H9 (cell line): ENCODE measurements at regions not wholly inside any gene's neighbourhood (a gene's known extent, or its start where the extent isn't known, plus 50 kb on each side); places are given as distances from the start of the nearest gene placed in this dataset.

Experiments used
- DNase-seq: peaks from one replicate; pipeline ENCODE4 v3.0.0-alpha.2; 2017
- H2AFZ ChIP-seq: one replicate; pipeline ENCODE4 v1.6.1; 2013; ENCODE audit warnings: mild to moderate bottlenecking, low read length, control low read depth, moderate library complexity
- H2AK5ac ChIP-seq: 2 replicates; pipeline ENCODE4 v1.6.1; 2013; ENCODE audit warnings: low read length, control low read depth, mixed read lengths; ENCODE audit not compliant: insufficient read length
- H2BK120ac ChIP-seq: one replicate; pipeline ENCODE4 v1.6.1; 2013; ENCODE audit warnings: low read depth, mild to moderate bottlenecking, low read length, control low read depth, inconsistent platforms; ENCODE audit not compliant: poor library complexity, severe bottlenecking
- H2BK12ac ChIP-seq: 2 replicates; pipeline ENCODE4 v1.6.1; 2013; ENCODE audit warnings: low read length, control low read depth, mixed read lengths, low read depth; ENCODE audit not compliant: insufficient read length
- H2BK15ac ChIP-seq: 2 replicates; pipeline ENCODE4 v1.6.1; 2013; ENCODE audit warnings: low read depth, low read length, control low read depth
- H2BK20ac ChIP-seq: one replicate; pipeline ENCODE4 v1.6.1; 2013; ENCODE audit warnings: low read depth, mild to moderate bottlenecking, low read length, control low read depth, inconsistent platforms; ENCODE audit not compliant: poor library complexity, severe bottlenecking
- H2BK5ac ChIP-seq: 2 replicates; pipeline ENCODE4 v1.6.1; 2013; ENCODE audit warnings: low read length, control low read depth, mixed read lengths; ENCODE audit not compliant: insufficient read length
- H3K14ac ChIP-seq: 2 replicates; pipeline ENCODE4 v1.6.1; 2013; ENCODE audit warnings: low read length, control low read depth; ENCODE audit not compliant: insufficient read depth
- H3K18ac ChIP-seq: 2 replicates; pipeline ENCODE4 v1.6.1; 2013; ENCODE audit warnings: low read depth, mild to moderate bottlenecking, mixed read lengths, low read length, control low read depth; ENCODE audit not compliant: insufficient read length
- H3K23ac ChIP-seq: 2 replicates; pipeline ENCODE4 v1.6.1; 2013; ENCODE audit warnings: low read length, control low read depth, mixed read lengths, low read depth; ENCODE audit not compliant: insufficient read length
- H3K23me2 ChIP-seq: 2 replicates; pipeline ENCODE4 v1.6.1; 2013; ENCODE audit warnings: low read depth, mild to moderate bottlenecking, mixed read lengths, low read length, control low read depth; ENCODE audit not compliant: insufficient read length, poor library complexity, severe bottlenecking
- H3K27ac ChIP-seq: 2 replicates; pipeline ENCODE4 v1.5.1; 2013; ENCODE audit warnings: low read length, control low read depth, mixed read lengths, low read depth; ENCODE audit not compliant: insufficient read length
- H3K27me3 ChIP-seq: 2 replicates; pipeline ENCODE4 v1.6.1; 2013; ENCODE audit warnings: low read length, control low read depth, inconsistent platforms; ENCODE audit not compliant: insufficient read depth
- H3K4ac ChIP-seq: 2 replicates; pipeline ENCODE4 v1.6.1; 2013; ENCODE audit warnings: low read depth, mild to moderate bottlenecking, control low read depth, inconsistent platforms, low read length, moderate library complexity
- H3K4me1 ChIP-seq: 2 replicates; pipeline ENCODE4 v1.6.1; 2013; ENCODE audit warnings: low read length, control low read depth, inconsistent platforms; ENCODE audit not compliant: insufficient read depth
- H3K4me2 ChIP-seq: 2 replicates; pipeline ENCODE4 v1.6.1; 2013; ENCODE audit warnings: low read length, control low read depth, mixed read lengths; ENCODE audit not compliant: insufficient read length, insufficient read depth
- H3K56ac ChIP-seq: 2 replicates; pipeline ENCODE4 v1.6.1; 2013; ENCODE audit warnings: low read depth, mild to moderate bottlenecking, mixed read lengths, low read length, control low read depth; ENCODE audit not compliant: insufficient read length
- H3K79me1 ChIP-seq: 2 replicates; pipeline ENCODE4 v1.6.1; 2013; ENCODE audit warnings: low read depth, mild to moderate bottlenecking, moderate library complexity, low read length, control low read depth, inconsistent platforms; ENCODE audit not compliant: insufficient read depth, poor library complexity, severe bottlenecking
- H3K79me2 ChIP-seq: 2 replicates; pipeline ENCODE4 v1.6.1; 2013; ENCODE audit warnings: low read length, control low read depth, inconsistent platforms; ENCODE audit not compliant: insufficient read depth
- H3K9ac ChIP-seq: 2 replicates; pipeline ENCODE4 v1.6.1; 2013; ENCODE audit warnings: low read length, control low read depth, mixed read lengths; ENCODE audit not compliant: insufficient read length; ENCODE audit errors: extremely low read depth
- H3K9me3 ChIP-seq: one replicate; pipeline ENCODE4 v1.6.1; 2013; ENCODE audit warnings: low read depth, low read length, inconsistent platforms; ENCODE audit not compliant: control insufficient read depth
- H3T11ph ChIP-seq: one replicate; pipeline ENCODE4 v1.6.1; 2013; ENCODE audit warnings: mild to moderate bottlenecking, low read length, control low read depth, inconsistent platforms
- H4K20me1 ChIP-seq: one replicate; pipeline ENCODE4 v1.6.1; 2013; ENCODE audit not compliant: control insufficient read depth, insufficient read length, insufficient read depth
- H4K5ac ChIP-seq: 2 replicates; pipeline ENCODE4 v1.6.1; 2013; ENCODE audit warnings: low read depth, mild to moderate bottlenecking, mixed read lengths, low read length, control low read depth; ENCODE audit not compliant: insufficient read length
- H4K8ac ChIP-seq: replicated peaks from 2 replicates; pipeline ENCODE4 v1.6.1; 2013; ENCODE audit warnings: low read length, control low read depth, mixed read lengths, low read depth; ENCODE audit not compliant: insufficient read length
- H4K91ac ChIP-seq: 2 replicates; pipeline ENCODE4 v1.6.1; 2013; ENCODE audit warnings: low read depth, mild to moderate bottlenecking, moderate library complexity, mixed read lengths, low read length, control low read depth; ENCODE audit not compliant: insufficient read length
- H3K27ac Mint-ChIP-seq, 3 experiments: 2 replicates in 2 of 3; 3 replicates in 1 of 3; pipeline ENCODE4 v1.8.0; 2020 to 2021; ENCODE audit warnings: mixed read lengths in 3 of 3, mild to moderate bottlenecking in 1 of 3, moderate library complexity in 1 of 3
- H3K27me3 Mint-ChIP-seq: 2 replicates; pipeline ENCODE4 v1.8.0; 2021; ENCODE audit warnings: low read depth, mild to moderate bottlenecking, moderate library complexity, mixed read lengths
- H3K36me3 Mint-ChIP-seq, 3 experiments: 2 replicates in 2 of 3; 3 replicates in 1 of 3; pipeline ENCODE4 v1.8.0; 2020 to 2021; ENCODE audit warnings: low read depth in 3 of 3, mixed read lengths in 3 of 3; ENCODE audit not compliant: insufficient read depth in 1 of 3
- H3K4me1 Mint-ChIP-seq, 2 experiments: 2 replicates each; pipeline ENCODE4 v1.8.0; 2020; ENCODE audit warnings: mixed read lengths in 2 of 2
- H3K4me3 Mint-ChIP-seq, 2 experiments: 2 replicates in 1 of 2; 3 replicates in 1 of 2; pipeline ENCODE4 v1.8.0; 2020 to 2021; ENCODE audit warnings: mild to moderate bottlenecking in 2 of 2, mixed read lengths in 2 of 2, moderate library complexity in 1 of 2
- H3K9me3 Mint-ChIP-seq, 2 experiments: 2 replicates in 1 of 2; 3 replicates in 1 of 2; pipeline ENCODE4 v1.8.0; 2020; ENCODE audit warnings: mild to moderate bottlenecking in 2 of 2, mixed read lengths in 2 of 2, moderate library complexity in 1 of 2
- WGBS: extraction: QIAGEN DNeasy Blood & Tissue Kit; methylation state at CpG from one replicate; pipeline ENCODE4 v1.1.7; 2013; ENCODE audit warnings: missing lambda C conversion rate, low lambda C conversion rate, mixed read lengths; ENCODE audit not compliant: insufficient read length; ENCODE audit errors: extremely low coverage; 5-methylcytosine and 5-hydroxymethylcytosine counted together
- TF ChIP-seq, protein P1 (sequence below): fragments of 200-600 bp; sonication (generic); conservative IDR thresholded peaks from 3 replicates; pipeline ENCODE4 v1.8.0; 2021; ENCODE audit warnings: antibody characterized with exemption, mild to moderate bottlenecking

DNA sequence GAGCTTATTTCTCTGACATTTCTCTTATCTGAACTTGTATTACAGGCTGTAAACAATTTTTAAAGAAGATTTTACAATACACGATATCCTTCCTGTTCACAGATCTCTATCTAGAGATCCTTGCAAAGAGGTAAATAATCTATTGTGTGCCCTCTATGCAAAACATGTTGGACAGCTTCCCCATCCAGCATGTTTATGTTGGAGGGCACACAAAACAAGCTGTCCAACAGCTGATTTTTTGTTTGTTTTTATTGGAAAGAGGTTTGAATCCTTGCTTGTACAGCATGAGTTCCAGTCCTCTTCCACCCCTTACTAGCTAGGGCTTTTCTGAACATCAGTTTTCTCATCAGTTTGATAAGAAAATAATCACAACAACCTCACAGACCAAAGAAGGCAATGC is 62.3 kb upstream of the SYNDIG1 start:
- Histone ChIP-seq H3K18ac (no peak overlapping the region), H2BK15ac (no peak overlapping the region), H2BK20ac (no peak overlapping the region), H2AFZ (no peak overlapping the region), H3K79me2 (no peaks in the 10 kb centered on the region), H3K23ac (no peak overlapping the region), H3K9ac (no peak overlapping the region), H4K20me1 (no peaks in the 10 kb centered on the region), H4K5ac (no peak overlapping the region), H2BK5ac (no peak overlapping the region), H3K27me3 (no peaks in the 10 kb centered on the region), H4K91ac (no peak overlapping the region), H3K79me1 (no peaks in the 10 kb centered on the region), H3K4ac (no peak overlapping the region), H3K9me3 (no peaks in the 10 kb centered on the region), H3K23me2 (no peaks in the 10 kb centered on the region), H4K8ac (no peak overlapping the region), H2BK12ac (no peak overlapping the region), H3K27ac (no peak overlapping the region), H3K56ac (no peak overlapping the region), H3T11ph (no peak overlapping the region), H3K4me2 (no peak overlapping the region), H3K4me1 (no peaks in the 10 kb centered on the region), H2AK5ac (no peak overlapping the region), H2BK120ac (no peak overlapping the region), H3K14ac (no peak overlapping the region)
- WGBS, result no CpG with 5 or more reads among the region's 1 CpG
- Mint-ChIP-seq H3K4me1 (peaks cover 0 to 5% of the 10 kb centered on the region in 2 experiments; a peak in 1 of 4 replicates), H3K27me3 (peaks cover 7% of the 10 kb centered on the region), H3K27ac (no peak overlapping the region), H3K4me3 (no peak overlapping the region), H3K36me3 (peaks cover 0 to 1% (median 0%) of the 10 kb centered on the region in 3 experiments; a peak in 2 of 7 replicates), H3K9me3 (no peaks in the 10 kb centered on the region; a peak in 1 of 5 replicates)
- no peak for DNase-seq
- TF ChIP-seq, protein P1, sequence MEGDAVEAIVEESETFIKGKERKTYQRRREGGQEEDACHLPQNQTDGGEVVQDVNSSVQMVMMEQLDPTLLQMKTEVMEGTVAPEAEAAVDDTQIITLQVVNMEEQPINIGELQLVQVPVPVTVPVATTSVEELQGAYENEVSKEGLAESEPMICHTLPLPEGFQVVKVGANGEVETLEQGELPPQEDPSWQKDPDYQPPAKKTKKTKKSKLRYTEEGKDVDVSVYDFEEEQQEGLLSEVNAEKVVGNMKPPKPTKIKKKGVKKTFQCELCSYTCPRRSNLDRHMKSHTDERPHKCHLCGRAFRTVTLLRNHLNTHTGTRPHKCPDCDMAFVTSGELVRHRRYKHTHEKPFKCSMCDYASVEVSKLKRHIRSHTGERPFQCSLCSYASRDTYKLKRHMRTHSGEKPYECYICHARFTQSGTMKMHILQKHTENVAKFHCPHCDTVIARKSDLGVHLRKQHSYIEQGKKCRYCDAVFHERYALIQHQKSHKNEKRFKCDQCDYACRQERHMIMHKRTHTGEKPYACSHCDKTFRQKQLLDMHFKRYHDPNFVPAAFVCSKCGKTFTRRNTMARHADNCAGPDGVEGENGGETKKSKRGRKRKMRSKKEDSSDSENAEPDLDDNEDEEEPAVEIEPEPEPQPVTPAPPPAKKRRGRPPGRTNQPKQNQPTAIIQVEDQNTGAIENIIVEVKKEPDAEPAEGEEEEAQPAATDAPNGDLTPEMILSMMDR, result no peak
